ENCODE measurements at regions not wholly inside any gene's neighbourhood (a gene's known extent, or its start where the extent isn't known, plus 50 kb on each side); places are given as distances from the start of the nearest gene placed in this dataset.

GRCh38 chr18:47566809-47567208 is 315.3 kb upstream of the SKOR2 start:
- Histone ChIP-seq H3K4me3 (ENCODE audit: low read length) (no peak overlapping the region), H3K9ac (ENCODE audit: low read length) (no peak overlapping the region), H3K9me3 (ENCODE audit: control insufficient read depth, low read length) (peaks cover 5% of the 10 kb centered on the region), H3K4me1 (ENCODE audit: control insufficient read depth, insufficient read depth, low read length) (no peaks in the 10 kb centered on the region), H3K36me3 (ENCODE audit: control insufficient read depth, insufficient read depth, low read length, severe bottlenecking) (no peaks in the 10 kb centered on the region), H3K27me3 (replicated peaks; ENCODE audit: control insufficient read depth, insufficient read depth, low read length) (peaks cover 13% of the 10 kb centered on the region)
- DNase-seq (ENCODE audit: low read depth), result no peak

GRCh38 chr18:47560723-47561715 is 309.6 kb upstream of the SKOR2 start:
- Histone ChIP-seq H3K27me3 (replicated peaks; ENCODE audit: control insufficient read depth, insufficient read depth, low read length) (peaks cover 31% of the 10 kb centered on the region), H3K36me3 (ENCODE audit: control insufficient read depth, insufficient read depth, low read length, severe bottlenecking) (no peaks in the 10 kb centered on the region)
- DNase-seq (ENCODE audit: low read depth), result no peak

DNA sequence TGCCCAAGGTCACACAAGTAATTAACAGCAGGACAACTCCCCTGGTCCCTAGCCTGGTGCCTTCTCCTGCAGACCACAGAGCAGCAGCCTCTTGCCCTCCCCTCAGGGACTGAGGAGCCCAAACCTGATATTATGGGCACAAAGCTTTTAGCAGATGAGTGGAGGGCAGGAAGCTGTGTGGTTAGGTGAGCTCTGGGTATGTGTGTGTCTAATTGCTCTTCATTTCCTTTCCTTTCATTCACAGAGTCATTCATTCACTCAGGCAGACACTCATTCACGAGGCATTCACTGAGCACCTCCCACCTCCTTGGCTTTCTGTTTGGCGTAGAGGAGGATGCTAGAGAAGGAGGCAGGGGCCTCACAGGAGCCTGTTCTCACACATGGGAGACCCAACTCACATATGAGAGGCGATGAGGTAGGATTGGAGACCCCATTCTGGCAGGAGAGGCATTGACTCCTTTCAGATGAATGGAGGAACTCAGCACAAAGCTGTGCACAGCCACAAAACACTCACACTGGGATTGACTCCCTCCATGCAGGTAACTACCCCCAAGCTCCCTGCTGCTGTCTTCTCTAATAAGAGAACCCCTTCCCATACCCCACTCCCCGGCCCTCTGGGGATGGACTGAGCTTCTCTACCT is 306.8 kb upstream of the SKOR2 start:
- no peaks in the 10 kb centered on the region for H3K4me1 ChIP-seq (ENCODE audit: control insufficient read depth, insufficient read depth, low read length)
- no peak overlapping the region for H3K4me3 ChIP-seq (ENCODE audit: low read length)
- no peaks in the 10 kb centered on the region for H3K36me3 ChIP-seq (ENCODE audit: control insufficient read depth, insufficient read depth, low read length, severe bottlenecking)
- no peak overlapping the region for H3K9ac ChIP-seq (ENCODE audit: low read length)
- no peaks in the 10 kb centered on the region for H3K9me3 ChIP-seq (ENCODE audit: control insufficient read depth, low read length)
- DNase-seq (ENCODE audit: low read depth), result no peak
- peaks cover 31% of the 10 kb centered on the region for H3K27me3 ChIP-seq (replicated peaks; ENCODE audit: control insufficient read depth, insufficient read depth, low read length)

More at GRCh38 chr18:47560723-47561715, 309.6 kb upstream of the SKOR2 start:
- Histone ChIP-seq H3K9ac (ENCODE audit: low read length) (no peak overlapping the region), H3K4me1 (ENCODE audit: control insufficient read depth, insufficient read depth, low read length) (no peaks in the 10 kb centered on the region), H3K4me3 (ENCODE audit: low read length) (no peak overlapping the region), H3K9me3 (ENCODE audit: control insufficient read depth, low read length) (peaks cover 5% of the 10 kb centered on the region)

GRCh38 chr18:47557160-47557559 is 305.7 kb upstream of the SKOR2 start:
- no peak for DNase-seq (ENCODE audit: low read depth)
- Histone ChIP-seq H3K36me3 (ENCODE audit: control insufficient read depth, insufficient read depth, low read length, severe bottlenecking) (no peaks in the 10 kb centered on the region), H3K4me1 (ENCODE audit: control insufficient read depth, insufficient read depth, low read length) (no peaks in the 10 kb centered on the region), H3K9me3 (ENCODE audit: control insufficient read depth, low read length) (no peaks in the 10 kb centered on the region), H3K4me3 (ENCODE audit: low read length) (no peak overlapping the region), H3K27me3 (replicated peaks; ENCODE audit: control insufficient read depth, insufficient read depth, low read length) (peaks cover 31% of the 10 kb centered on the region), H3K9ac (ENCODE audit: low read length) (no peak overlapping the region)

DNA sequence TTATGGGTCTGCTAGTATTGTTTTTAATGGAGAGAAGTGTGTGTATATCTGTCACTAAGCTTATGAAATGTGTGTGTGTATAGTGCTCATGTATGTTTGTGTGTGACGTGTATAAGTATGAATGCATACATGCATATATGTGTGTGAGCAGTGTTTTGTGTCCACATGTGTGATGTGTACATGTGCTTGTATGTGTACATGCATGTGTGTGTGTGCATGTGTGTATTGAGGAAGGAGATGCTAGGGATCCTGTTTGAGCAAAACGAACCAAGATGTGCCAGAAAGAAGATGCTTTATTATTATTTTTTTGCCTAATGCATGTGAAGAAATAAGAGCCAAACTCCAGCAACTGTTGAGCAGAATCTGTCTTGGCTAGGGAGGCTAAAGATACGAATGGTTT is 301.3 kb upstream of the SKOR2 start:
- no peak overlapping the region for H3K9ac ChIP-seq (ENCODE audit: low read length)
- no peak overlapping the region for H3K4me3 ChIP-seq (ENCODE audit: low read length)
- H3K27me3 ChIP-seq (replicated peaks; ENCODE audit: control insufficient read depth, insufficient read depth, low read length), result peaks cover 8% of the 10 kb centered on the region
- no peaks in the 10 kb centered on the region for H3K36me3 ChIP-seq (ENCODE audit: control insufficient read depth, insufficient read depth, low read length, severe bottlenecking)
- no peaks in the 10 kb centered on the region for H3K9me3 ChIP-seq (ENCODE audit: control insufficient read depth, low read length)
- H3K4me1 ChIP-seq (ENCODE audit: control insufficient read depth, insufficient read depth, low read length), result no peaks in the 10 kb centered on the region
- DNase-seq (ENCODE audit: low read depth), result no peak

GRCh38 chr18:47550611-47551010 is 299.2 kb upstream of the SKOR2 start:
- DNase-seq (ENCODE audit: low read depth), result no peak
- Histone ChIP-seq H3K27me3 (replicated peaks; ENCODE audit: control insufficient read depth, insufficient read depth, low read length) (peaks cover 14% of the 10 kb centered on the region), H3K9me3 (ENCODE audit: control insufficient read depth, low read length) (no peaks in the 10 kb centered on the region), H3K9ac (ENCODE audit: low read length) (no peak overlapping the region), H3K36me3 (ENCODE audit: control insufficient read depth, insufficient read depth, low read length, severe bottlenecking) (no peaks in the 10 kb centered on the region), H3K4me3 (ENCODE audit: low read length) (no peak overlapping the region), H3K4me1 (ENCODE audit: control insufficient read depth, insufficient read depth, low read length) (no peaks in the 10 kb centered on the region)

DNA sequence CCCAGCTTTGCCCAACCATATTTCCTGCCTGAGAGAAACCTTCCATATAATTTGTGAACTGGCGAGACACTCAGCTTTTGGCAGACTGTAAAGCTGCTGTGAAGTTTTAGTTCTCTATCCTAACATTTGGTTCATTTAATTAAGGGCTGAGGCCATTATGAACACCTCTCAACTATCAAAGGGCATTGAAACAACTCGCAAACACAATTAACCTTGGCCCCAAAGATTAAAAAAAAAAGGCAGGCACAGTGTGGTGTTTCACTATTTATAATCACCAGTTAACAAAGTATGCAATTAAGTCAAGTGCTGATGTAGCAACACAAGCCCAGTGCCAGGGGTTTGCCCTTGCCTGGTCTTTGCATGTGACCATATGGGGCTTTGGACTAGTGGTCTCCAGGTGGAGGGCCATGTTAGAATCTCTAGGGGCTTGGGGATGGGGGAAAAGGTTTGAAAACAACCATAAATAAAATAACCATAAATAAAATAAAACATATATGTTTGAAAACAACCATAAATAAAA is 297.6 kb upstream of the SKOR2 start:
- Histone ChIP-seq H3K4me3 (ENCODE audit: low read length) (no peak overlapping the region), H3K9me3 (ENCODE audit: control insufficient read depth, low read length) (no peaks in the 10 kb centered on the region), H3K9ac (ENCODE audit: low read length) (no peak overlapping the region), H3K4me1 (ENCODE audit: control insufficient read depth, insufficient read depth, low read length) (no peaks in the 10 kb centered on the region), H3K27me3 (replicated peaks; ENCODE audit: control insufficient read depth, insufficient read depth, low read length) (peaks cover 25% of the 10 kb centered on the region), H3K36me3 (ENCODE audit: control insufficient read depth, insufficient read depth, low read length, severe bottlenecking) (no peaks in the 10 kb centered on the region)
- DNase-seq (ENCODE audit: low read depth), result no peak

- H3K4me1 ChIP-seq (ENCODE audit: control insufficient read depth, insufficient read depth, low read length), result no peaks in the 10 kb centered on the region
- peaks cover 32% of the 10 kb centered on the region for H3K27me3 ChIP-seq (replicated peaks; ENCODE audit: control insufficient read depth, insufficient read depth, low read length)
- H3K9me3 ChIP-seq (ENCODE audit: control insufficient read depth, low read length), result no peaks in the 10 kb centered on the region
- no peak overlapping the region for H3K9ac ChIP-seq (ENCODE audit: low read length)
- H3K4me3 ChIP-seq (ENCODE audit: low read length), result no peak overlapping the region
- H3K36me3 ChIP-seq (ENCODE audit: control insufficient read depth, insufficient read depth, low read length, severe bottlenecking), result no peaks in the 10 kb centered on the region
- DNase-seq (ENCODE audit: low read depth), result no peak
Observed at GRCh38 chr18:47547539-47548202, 296.2 kb upstream of the SKOR2 start.

- no peak for DNase-seq (ENCODE audit: low read depth)
- Histone ChIP-seq H3K4me3 (ENCODE audit: low read length) (no peak overlapping the region), H3K36me3 (ENCODE audit: control insufficient read depth, insufficient read depth, low read length, severe bottlenecking) (no peaks in the 10 kb centered on the region), H3K9ac (ENCODE audit: low read length) (no peak overlapping the region), H3K4me1 (ENCODE audit: control insufficient read depth, insufficient read depth, low read length) (no peaks in the 10 kb centered on the region), H3K27me3 (replicated peaks; ENCODE audit: control insufficient read depth, insufficient read depth, low read length) (peaks cover 36% of the 10 kb centered on the region), H3K9me3 (ENCODE audit: control insufficient read depth, low read length) (no peaks in the 10 kb centered on the region)
Observed at GRCh38 chr18:47545613-47546012, 294.2 kb upstream of the SKOR2 start.

DNA sequence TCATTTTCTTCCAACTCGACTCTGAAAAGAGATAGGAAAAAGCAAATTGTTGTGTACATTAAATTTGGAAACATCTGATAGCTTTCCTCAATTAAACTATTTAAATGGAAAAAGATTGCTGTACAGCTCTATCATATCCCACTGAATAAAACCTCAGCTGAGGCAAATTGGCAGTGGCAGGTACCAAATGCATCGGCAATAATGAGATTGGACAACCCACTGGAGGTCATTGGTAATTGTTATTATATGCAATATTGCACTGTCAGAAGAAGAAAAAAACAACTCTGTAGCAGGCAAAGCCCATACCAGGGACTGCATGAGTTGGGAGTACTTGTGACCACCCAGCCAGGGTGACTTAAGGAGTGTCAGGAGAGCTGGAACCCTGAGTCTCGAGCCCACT is 291.6 kb upstream of the SKOR2 start:
- Histone ChIP-seq H3K4me1 (ENCODE audit: control insufficient read depth, insufficient read depth, low read length) (no peaks in the 10 kb centered on the region), H3K4me3 (ENCODE audit: low read length) (no peak overlapping the region), H3K27me3 (replicated peaks; ENCODE audit: control insufficient read depth, insufficient read depth, low read length) (peaks cover 32% of the 10 kb centered on the region), H3K36me3 (ENCODE audit: control insufficient read depth, insufficient read depth, low read length, severe bottlenecking) (no peaks in the 10 kb centered on the region), H3K9me3 (ENCODE audit: control insufficient read depth, low read length) (no peaks in the 10 kb centered on the region), H3K9ac (ENCODE audit: low read length) (no peak overlapping the region)
- no peak for DNase-seq (ENCODE audit: low read depth)

GRCh38 chr18:47542551-47542950 is 291.1 kb upstream of the SKOR2 start:
- Histone ChIP-seq H3K9ac (ENCODE audit: low read length) (no peak overlapping the region), H3K4me3 (ENCODE audit: low read length) (no peak overlapping the region), H3K9me3 (ENCODE audit: control insufficient read depth, low read length) (no peaks in the 10 kb centered on the region), H3K27me3 (replicated peaks; ENCODE audit: control insufficient read depth, insufficient read depth, low read length) (peaks cover 30% of the 10 kb centered on the region), H3K4me1 (ENCODE audit: control insufficient read depth, insufficient read depth, low read length) (no peaks in the 10 kb centered on the region), H3K36me3 (ENCODE audit: control insufficient read depth, insufficient read depth, low read length, severe bottlenecking) (no peaks in the 10 kb centered on the region)
- no peak for DNase-seq (ENCODE audit: low read depth)

Measured in adipocyte (in vitro differentiated cells).